ENCODE measurements at regions not wholly inside any gene's neighbourhood (a gene's known extent, or its start where the extent isn't known, plus 50 kb on each side); places are given as distances from the start of the nearest gene placed in this dataset.

DNA sequence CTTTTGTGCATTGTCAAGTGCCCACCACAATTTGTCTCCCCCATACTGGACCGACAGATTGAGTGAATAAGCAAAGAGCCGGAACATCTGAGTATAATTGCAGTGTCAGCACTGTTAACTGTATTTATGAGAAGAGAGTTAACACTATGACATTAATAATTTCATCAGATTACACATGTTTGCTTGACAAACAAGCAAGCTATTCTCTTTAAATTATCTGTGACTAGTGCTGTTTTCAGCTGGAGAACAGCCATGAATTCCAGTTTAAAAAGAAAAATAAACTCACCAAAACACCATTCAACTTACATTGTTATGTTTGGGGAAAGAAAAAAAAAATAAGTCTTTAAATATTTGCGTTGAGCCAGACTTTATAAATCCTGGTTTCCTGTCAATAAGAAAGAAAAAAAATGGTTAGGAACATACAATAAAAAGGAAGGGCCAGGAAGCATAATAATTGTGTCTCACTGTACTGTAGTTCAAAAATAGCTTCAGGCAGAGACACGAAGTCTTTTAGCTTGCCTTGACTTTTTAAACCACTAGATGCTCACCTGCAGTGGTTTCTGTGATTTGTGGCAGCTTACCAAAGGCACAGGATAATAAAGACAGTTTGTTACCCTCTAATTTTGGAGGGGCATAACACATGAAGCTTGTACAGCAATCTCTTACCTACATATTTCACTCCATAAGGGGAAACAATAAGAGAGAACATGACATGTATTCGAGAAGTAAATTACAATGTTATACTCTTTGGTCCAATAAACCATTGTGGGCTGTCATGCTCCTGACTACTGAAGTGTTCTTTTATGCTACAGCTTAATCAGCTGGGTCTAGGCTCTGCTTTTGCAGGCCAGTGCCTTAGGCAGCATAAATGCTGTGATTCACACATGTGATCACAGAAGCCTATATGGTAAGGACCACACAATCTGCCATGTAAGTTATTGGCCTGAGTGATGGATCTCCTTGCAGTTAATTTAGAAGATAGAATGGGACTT, 302.0 kb upstream of the ADGRL2 start:
- TF ChIP-seq, protein P1, sequence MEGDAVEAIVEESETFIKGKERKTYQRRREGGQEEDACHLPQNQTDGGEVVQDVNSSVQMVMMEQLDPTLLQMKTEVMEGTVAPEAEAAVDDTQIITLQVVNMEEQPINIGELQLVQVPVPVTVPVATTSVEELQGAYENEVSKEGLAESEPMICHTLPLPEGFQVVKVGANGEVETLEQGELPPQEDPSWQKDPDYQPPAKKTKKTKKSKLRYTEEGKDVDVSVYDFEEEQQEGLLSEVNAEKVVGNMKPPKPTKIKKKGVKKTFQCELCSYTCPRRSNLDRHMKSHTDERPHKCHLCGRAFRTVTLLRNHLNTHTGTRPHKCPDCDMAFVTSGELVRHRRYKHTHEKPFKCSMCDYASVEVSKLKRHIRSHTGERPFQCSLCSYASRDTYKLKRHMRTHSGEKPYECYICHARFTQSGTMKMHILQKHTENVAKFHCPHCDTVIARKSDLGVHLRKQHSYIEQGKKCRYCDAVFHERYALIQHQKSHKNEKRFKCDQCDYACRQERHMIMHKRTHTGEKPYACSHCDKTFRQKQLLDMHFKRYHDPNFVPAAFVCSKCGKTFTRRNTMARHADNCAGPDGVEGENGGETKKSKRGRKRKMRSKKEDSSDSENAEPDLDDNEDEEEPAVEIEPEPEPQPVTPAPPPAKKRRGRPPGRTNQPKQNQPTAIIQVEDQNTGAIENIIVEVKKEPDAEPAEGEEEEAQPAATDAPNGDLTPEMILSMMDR (conservative IDR thresholded peaks at IDR 0.05; ENCODE audit: low read length), result no peak
- TF ChIP-seq EZH2phosphoT487 (IDR thresholded peaks at IDR 0.05; ENCODE audit: borderline replicate concordance, low read depth, low read length), result no peak
